ENCODE measurements at regions not wholly inside any gene's neighbourhood (a gene's known extent, or its start where the extent isn't known, plus 50 kb on each side); places are given as distances from the start of the nearest gene placed in this dataset.

GRCh38 chr11:113626736-113627135 is 79.4 kb downstream of the TMPRSS5 start:
- Histone ChIP-seq H4K20me1 (ENCODE audit: insufficient read depth, low read length) (no peaks in the 10 kb centered on the region), H3K4me1 (ENCODE audit: insufficient read depth, low read length, poor library complexity, severe bottlenecking) (no peaks in the 10 kb centered on the region), H3K9me2 (ENCODE audit: insufficient read depth, low read length) (no peaks in the 10 kb centered on the region), H3K9me3 (ENCODE audit: low read length) (no peaks in the 10 kb centered on the region), H3K4me3 (ENCODE audit: low read depth, low read length, poor library complexity, severe bottlenecking) (no peak overlapping the region), H3K4me2 (ENCODE audit: low read length) (no peak overlapping the region), H2AFZ (ENCODE audit: low read length) (no peak overlapping the region), H3K36me3 (ENCODE audit: insufficient read depth, low read length) (no peaks in the 10 kb centered on the region), H3K79me2 (ENCODE audit: insufficient read depth, low read depth, low read length) (no peaks in the 10 kb centered on the region), H3K27ac (ENCODE audit: low read depth, low read length, poor library complexity, severe bottlenecking) (no peak overlapping the region)
- ChIA-PET CTCF (ENCODE audit: unreplicated experiment) (no interaction called here), POLR2A (no interaction called here)
- no peak for TF ChIP-seq CTCF (conservative IDR thresholded peaks at IDR 0.05; ENCODE audit: low read length)
- TF ChIP-seq EZH2phosphoT487 (IDR thresholded peaks at IDR 0.05; ENCODE audit: borderline replicate concordance, low read depth, low read length) = no peak
- no TSS peak for BruUV-seq (replicated peaks)
- no peak for DNase-seq (ENCODE audit: low spot score)
- intact Hi-C loops (cut with micrococcal nuclease; ENCODE audit: unreplicated experiment) = no loop called here

GRCh38 chr11:113623114-113623513 is 83.0 kb downstream of the TMPRSS5 start:
- Histone ChIP-seq H3K4me3 (ENCODE audit: low read depth, low read length, poor library complexity, severe bottlenecking) (no peak overlapping the region), H3K27ac (ENCODE audit: low read depth, low read length, poor library complexity, severe bottlenecking) (no peak overlapping the region), H3K9me3 (ENCODE audit: low read length) (no peaks in the 10 kb centered on the region), H3K4me1 (ENCODE audit: insufficient read depth, low read length, poor library complexity, severe bottlenecking) (no peaks in the 10 kb centered on the region), H3K79me2 (ENCODE audit: insufficient read depth, low read depth, low read length) (no peaks in the 10 kb centered on the region), H2AFZ (ENCODE audit: low read length) (no peak overlapping the region), H4K20me1 (ENCODE audit: insufficient read depth, low read length) (no peaks in the 10 kb centered on the region), H3K9me2 (ENCODE audit: insufficient read depth, low read length) (no peaks in the 10 kb centered on the region), H3K36me3 (ENCODE audit: insufficient read depth, low read length) (no peaks in the 10 kb centered on the region), H3K4me2 (ENCODE audit: low read length) (no peak overlapping the region)
- CTCF ChIA-PET (ENCODE audit: unreplicated experiment) = no interaction called here
- DNase-seq (ENCODE audit: low spot score) = no peak
- no TSS peak for BruUV-seq (replicated peaks)
- POLR2A ChIA-PET = no interaction called here
- no peak for TF ChIP-seq CTCF (conservative IDR thresholded peaks at IDR 0.05; ENCODE audit: low read length)
- TF ChIP-seq EZH2phosphoT487 (IDR thresholded peaks at IDR 0.05; ENCODE audit: borderline replicate concordance, low read depth, low read length) = no peak
- intact Hi-C loops (cut with micrococcal nuclease; ENCODE audit: unreplicated experiment) = no loop called here

- Histone ChIP-seq H3K4me1 (ENCODE audit: insufficient read depth, low read length, poor library complexity, severe bottlenecking) (no peaks in the 10 kb centered on the region), H4K20me1 (ENCODE audit: insufficient read depth, low read length) (no peaks in the 10 kb centered on the region), H3K36me3 (ENCODE audit: insufficient read depth, low read length) (no peaks in the 10 kb centered on the region), H3K4me2 (ENCODE audit: low read length) (no peak overlapping the region), H2AFZ (ENCODE audit: low read length) (no peak overlapping the region), H3K9me2 (ENCODE audit: insufficient read depth, low read length) (no peaks in the 10 kb centered on the region), H3K4me3 (ENCODE audit: low read depth, low read length, poor library complexity, severe bottlenecking) (no peak overlapping the region), H3K27ac (ENCODE audit: low read depth, low read length, poor library complexity, severe bottlenecking) (no peak overlapping the region), H3K79me2 (ENCODE audit: insufficient read depth, low read depth, low read length) (no peaks in the 10 kb centered on the region), H3K9me3 (ENCODE audit: low read length) (no peaks in the 10 kb centered on the region)
- POLR2A ChIA-PET = interaction anchor here (1.0 kb wide), 1 partner anchor 12 kb away, joined by 3 read pairs; no protein-coding TSS in a partner anchor
- no TSS peak for BruUV-seq (replicated peaks)
- intact Hi-C loops (cut with micrococcal nuclease; ENCODE audit: unreplicated experiment) = no loop called here
- no peak for DNase-seq (ENCODE audit: low spot score)
- CTCF ChIA-PET (ENCODE audit: unreplicated experiment) = no interaction called here
- no peak for TF ChIP-seq EZH2phosphoT487 (IDR thresholded peaks at IDR 0.05; ENCODE audit: borderline replicate concordance, low read depth, low read length)
- TF ChIP-seq CTCF (conservative IDR thresholded peaks at IDR 0.05; ENCODE audit: low read length) = no peak
These were observed 87.7 kb downstream of the TMPRSS5 start for GRCh38 chr11:113618360-113618759.

All from OCI-LY7 (cell line).